ENCODE measurements at regions not wholly inside any gene's neighbourhood (a gene's known extent, or its start where the extent isn't known, plus 50 kb on each side); places are given as distances from the start of the nearest gene placed in this dataset.

DNA sequence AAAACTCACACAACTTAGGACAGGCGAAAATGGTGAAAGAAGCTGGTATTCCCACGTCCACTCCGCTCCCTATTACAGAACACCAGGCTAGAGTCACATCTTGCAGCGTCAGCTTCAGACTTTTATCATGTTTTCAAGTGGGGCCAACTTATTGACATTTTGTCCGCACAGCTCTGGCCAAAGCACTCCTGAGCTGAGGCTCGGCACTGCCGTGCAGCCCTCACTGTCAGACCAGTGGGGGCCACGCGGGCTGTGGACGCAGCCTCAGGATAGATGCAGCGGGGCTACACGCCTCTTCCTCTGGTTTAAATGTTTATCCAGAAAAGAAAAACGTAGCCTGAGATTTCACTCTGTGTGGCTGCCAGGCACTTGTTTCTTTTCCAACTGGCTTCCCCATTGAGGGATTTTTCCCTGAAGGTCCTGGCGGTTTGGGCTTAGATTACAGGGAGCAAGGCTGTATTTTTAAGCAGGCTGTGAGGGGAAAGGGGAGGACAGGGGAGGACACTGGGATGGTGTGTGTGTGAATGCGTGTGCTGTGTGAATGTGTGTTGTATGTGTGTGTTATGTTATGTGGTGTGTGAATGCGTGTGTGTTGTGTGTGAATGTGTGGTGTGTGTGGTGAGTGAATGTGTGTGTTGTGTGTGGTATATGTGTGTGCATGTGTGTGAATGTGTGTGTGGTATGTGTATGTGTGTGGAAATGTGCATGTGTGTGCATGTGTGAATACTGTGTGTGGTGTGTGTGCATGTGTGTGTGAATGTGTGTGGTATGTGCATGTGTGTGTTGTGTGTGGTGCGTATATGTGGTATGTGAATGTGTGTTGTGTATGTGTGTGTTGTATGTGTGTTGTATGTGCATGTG, 267.6 kb downstream of the DCDC2C start:
- DNase-seq (ENCODE audit: low spot score) = no peak
- no peak for TF ChIP-seq CTCF (IDR thresholded peaks at IDR 0.05; ENCODE audit: extremely low read depth, missing control alignments)

DNA sequence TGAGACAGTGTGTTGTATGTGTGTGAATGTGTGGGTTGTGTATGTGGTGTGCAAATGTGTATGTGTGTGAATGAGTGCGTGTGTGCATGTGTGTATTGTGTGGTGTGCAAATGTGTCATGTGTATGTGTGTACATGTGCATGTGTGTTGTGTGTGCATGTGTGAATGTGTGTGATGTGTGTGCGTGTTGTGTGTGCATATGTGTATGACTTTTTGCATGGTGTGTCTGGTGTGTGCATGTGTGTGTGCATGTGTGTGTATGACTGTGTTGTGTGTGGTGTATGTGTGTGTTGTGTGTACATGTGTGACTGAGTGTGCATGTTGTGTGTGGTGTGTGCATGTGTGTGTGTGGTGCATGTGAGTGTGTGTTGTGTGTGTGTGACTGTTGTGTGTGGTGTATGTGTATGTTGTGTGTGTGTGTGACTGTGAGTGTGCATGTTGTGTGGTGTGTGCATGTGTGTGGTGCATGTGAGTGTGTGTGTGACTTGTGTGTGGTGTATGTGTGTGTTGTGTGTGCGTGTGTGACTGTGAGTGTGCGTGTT, 268.3 kb downstream of the DCDC2C start:
- no peak for TF ChIP-seq CTCF (IDR thresholded peaks at IDR 0.05; ENCODE audit: extremely low read depth, missing control alignments)
- no peak for DNase-seq (ENCODE audit: low spot score)

GRCh38 chr2:3972377-3972776, 269.0 kb downstream of the DCDC2C start:
- TF ChIP-seq CTCF (IDR thresholded peaks at IDR 0.05; ENCODE audit: extremely low read depth, missing control alignments) = no peak
- no peak for DNase-seq (ENCODE audit: low spot score)

- no peak for DNase-seq (ENCODE audit: low spot score)
- no peak for TF ChIP-seq CTCF (IDR thresholded peaks at IDR 0.05; ENCODE audit: extremely low read depth, missing control alignments)
These were observed 271.4 kb downstream of the DCDC2C start for GRCh38 chr2:3974765-3975164.

GRCh38 chr2:3981446-3981987, 278.1 kb downstream of the DCDC2C start:
- no peak for TF ChIP-seq CTCF (IDR thresholded peaks at IDR 0.05; ENCODE audit: extremely low read depth, missing control alignments)
- DNase-seq (ENCODE audit: low spot score) = no peak

- DNase-seq (ENCODE audit: low spot score) = no peak
- no peak for TF ChIP-seq CTCF (IDR thresholded peaks at IDR 0.05; ENCODE audit: extremely low read depth, missing control alignments)
These were observed 278.8 kb downstream of the DCDC2C start for GRCh38 chr2:3982160-3982559.

DNA sequence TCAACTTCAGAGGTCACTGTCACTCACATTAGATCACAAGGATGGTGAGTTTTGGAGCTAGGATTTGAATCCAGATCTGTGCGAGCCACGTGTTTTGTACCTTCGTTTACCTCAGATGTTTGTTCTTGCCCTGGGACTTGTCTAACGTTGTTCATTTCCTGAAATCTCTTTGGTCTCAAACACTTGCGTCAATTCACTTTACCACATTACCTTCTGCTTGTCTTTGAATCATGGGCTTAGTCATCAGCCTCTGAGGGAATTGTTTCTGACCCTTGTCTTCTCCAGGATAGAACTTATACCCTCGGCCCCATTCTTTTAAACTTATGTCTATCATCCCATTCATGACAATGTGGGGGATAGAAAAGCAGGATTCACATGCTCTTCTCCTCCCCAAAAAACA, 282.7 kb downstream of the DCDC2C start:
- no peak for DNase-seq (ENCODE audit: low spot score)

More for the DNA sequence above, 282.7 kb downstream of the DCDC2C start:
- no peak for TF ChIP-seq CTCF (IDR thresholded peaks at IDR 0.05; ENCODE audit: extremely low read depth, missing control alignments)

Data from GM20000 (cell line).